Stimulated activated CD8-positive, alpha-beta memory T cell treated with anti-CD3 and anti-CD28 coated beads, Interleukin-15, amount 100 ng/mL, for 4 hours (primary cell): ENCODE measurements at regions not wholly inside any gene's neighbourhood (a gene's known extent, or its start where the extent isn't known, plus 50 kb on each side); places are given as distances from the start of the nearest gene placed in this dataset.
"Not testable (repeated sequence)": the region's sequence is repeated elsewhere in the genome, so short reads cannot be mapped to it uniquely, and the experiment has no call there.

Source experiments
- DNase-seq, 2 donors: peaks; one replicate each; pipeline ENCODE4 v3.0.0-alpha.2; 2020; ENCODE audit warnings: low read depth in 2 of 2

DNA sequence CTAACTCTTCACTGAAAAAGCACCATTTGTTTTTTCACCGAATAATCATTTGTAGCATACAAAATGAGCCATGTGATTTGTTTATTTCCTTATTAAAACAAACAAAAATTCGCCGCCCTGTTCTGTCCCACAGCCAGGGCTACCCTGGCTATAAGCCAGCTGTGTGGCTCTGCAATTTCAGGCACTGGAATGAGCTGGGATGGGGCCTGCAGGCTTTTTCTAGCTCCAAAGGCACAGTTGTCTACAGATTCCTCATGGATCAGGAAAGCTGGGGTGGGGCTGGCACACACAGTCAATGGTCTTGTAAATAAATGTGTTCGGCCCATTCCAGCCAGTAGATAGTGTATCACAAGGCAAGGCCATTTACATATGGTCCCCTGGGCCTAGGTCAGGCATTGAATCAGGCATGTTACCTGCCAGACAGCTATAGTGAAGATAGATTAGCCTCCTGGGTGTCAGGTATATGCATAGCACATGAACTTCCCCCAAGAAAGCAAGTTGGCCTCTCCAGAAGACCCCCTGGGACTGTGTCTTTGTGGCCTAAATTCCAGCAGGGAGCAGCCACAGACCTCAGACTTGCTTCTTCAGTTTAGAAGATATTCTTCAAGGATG is 608.9 kb downstream of the MAFB start:
- DNase-seq: no peak

DNA sequence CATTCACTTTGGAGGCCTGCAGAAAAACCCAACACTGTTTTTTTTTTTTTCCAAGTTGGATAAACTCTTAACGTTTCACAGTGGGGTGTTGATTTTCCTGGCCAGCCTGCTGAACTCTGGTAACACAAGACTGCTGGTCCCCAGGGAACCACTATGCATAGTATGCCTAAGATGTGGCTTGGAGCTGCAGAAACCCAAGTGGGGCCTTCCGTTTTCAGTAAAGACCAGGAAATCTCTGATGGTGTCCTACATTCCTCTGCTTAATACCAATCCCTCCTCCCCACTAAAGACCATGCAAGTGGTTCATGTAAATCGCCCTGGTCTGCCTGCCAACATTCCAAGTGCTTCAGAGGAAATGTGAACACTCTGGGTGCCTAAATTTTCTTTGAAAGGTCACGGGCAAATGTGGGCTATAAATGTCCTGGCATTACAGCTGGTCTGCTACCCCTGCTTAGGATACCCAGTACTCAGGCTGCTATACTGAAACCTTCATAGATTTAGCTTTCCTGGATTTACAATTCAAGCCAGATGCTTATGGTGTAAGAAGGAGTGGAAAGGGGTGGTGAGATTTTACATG is 615.4 kb downstream of the MAFB start:
- no peak for DNase-seq

DNA sequence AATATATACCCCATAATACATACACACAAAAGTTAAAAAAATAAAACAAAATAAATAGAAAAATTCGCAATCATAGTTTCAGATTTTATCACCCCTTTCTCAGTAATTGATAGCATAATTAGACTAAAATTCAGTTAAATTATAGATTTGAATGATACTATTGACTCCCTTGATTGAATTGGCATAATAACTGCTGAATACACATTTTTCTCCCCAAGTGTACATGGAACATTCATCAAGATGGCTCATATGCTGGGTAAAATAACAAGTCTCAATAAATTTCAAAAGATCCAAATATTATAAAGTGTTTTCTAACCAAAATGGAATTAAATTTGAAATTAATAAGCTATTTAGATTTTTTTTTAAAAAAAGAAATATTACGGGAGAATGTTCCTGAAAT is 616.1 kb downstream of the MAFB start:
- no peak for DNase-seq

GRCh38 chr20:40056171-40056570 is 632.9 kb downstream of the MAFB start:
- DNase-seq: no peak

- no peak for DNase-seq
Measured at GRCh38 chr20:40055711-40056110, 633.3 kb downstream of the MAFB start.

GRCh38 chr20:40054311-40054710 is 634.7 kb downstream of the MAFB start:
- no peak for DNase-seq

- DNase-seq: no peak
Measured at GRCh38 chr20:40050596-40050995, 638.4 kb downstream of the MAFB start.

DNA sequence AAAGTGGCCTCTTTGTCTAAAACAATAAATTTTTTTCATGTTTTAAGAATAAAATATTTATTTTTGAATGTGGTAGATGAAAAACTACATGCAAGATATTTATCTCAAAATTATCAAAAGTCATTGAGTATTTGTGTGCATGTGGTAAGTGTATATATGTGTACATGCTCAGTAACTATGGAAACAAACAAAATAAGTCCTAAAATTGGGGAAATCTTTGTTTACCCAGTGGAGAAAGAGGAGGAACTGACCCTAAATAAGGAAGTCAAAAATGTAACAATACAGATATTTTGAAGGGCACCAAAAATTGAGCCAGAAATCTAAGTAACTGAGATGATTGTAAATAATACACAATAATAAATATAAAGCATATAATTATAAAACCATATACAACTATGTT is 639.2 kb downstream of the MAFB start:
- DNase-seq: no peak

DNA sequence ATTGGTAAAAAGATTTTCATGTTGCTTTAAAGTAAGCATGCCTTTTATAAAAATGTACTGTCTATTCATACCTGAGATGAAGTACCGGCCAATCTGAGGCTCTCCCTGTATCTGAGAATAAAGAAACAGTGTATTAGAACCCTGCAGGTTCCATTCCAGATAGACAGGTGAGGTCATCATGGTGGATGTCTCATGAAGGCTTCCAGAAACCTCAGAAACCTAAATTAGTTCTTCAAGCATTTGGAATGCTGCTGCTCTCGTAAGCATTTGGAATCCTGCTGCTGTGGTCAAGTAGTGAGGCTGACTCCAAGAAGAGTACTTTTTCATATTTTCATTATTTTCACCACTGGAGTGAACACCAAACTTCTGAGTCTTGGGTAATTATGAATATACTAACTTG is 642.3 kb downstream of the MAFB start:
- no peak for DNase-seq

DNA sequence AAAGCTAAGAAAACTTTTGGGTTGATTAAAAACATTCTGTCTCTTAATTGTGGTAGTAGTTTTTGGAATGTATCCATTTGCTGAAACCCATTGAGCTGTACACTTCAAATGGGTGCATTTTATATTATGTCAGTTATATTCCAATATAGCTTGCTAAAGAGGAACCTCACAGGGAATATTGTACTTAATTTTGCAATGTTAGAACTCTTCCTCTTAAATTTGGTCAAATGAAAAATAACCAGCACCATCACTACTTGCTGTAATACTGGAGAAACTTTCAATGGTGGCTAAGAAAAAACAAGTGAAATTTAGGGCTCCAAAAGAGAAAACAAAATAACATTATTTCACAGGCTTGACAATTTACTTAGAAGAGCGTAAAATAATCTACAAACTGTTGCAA is 651.5 kb downstream of the MAFB start:
- no peak for DNase-seq

GRCh38 chr20:40029589-40029988 is 659.4 kb downstream of the MAFB start:
- DNase-seq: no peak

- no peak for DNase-seq
Measured at GRCh38 chr20:40019510-40019909, 669.5 kb downstream of the MAFB start.

- DNase-seq: no peak
Measured at GRCh38 chr20:40017765-40018164, 671.3 kb downstream of the MAFB start.

DNA sequence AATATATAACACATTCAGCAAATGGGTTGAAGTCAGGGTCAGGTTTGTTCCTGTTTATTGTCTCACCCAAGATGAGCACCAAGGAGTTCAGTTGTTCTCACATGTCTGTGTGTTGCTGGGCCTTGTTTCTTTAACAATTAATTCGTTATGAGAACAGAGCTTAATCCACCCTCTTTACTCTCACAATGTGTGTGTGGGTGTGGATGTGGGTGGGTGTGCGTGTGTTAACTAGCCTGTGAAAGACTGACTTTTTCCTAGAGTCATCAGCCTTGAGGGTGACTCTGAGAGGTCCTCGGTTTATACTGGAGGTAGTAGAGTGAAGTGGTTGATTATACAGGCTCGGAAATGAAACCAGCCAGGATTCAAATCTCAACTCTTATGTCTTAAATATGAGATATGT is 672.1 kb downstream of the MAFB start:
- DNase-seq: no peak

DNA sequence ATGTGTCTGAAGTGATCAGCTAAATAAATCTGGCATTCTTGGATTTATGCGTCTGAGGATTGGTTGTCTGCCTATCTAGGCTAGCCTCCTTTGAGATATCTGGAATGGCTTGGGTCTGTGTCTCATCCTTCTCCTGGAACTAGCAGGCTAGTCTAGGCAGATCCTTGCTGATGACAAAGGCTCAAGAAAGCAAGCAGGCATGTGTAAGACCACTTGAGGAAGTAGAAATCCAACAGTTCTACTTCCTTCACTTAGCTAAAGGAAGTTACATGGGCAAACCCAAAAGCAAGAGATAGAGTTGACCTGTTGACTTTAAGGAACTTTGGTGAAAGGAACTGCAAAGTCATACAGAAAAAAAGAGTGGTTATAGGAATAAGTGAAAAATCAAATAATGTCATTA is 672.6 kb downstream of the MAFB start:
- no peak for DNase-seq

GRCh38 chr20:40012026-40012425 is 677.0 kb downstream of the MAFB start:
- DNase-seq: not testable (repeated sequence)

DNA sequence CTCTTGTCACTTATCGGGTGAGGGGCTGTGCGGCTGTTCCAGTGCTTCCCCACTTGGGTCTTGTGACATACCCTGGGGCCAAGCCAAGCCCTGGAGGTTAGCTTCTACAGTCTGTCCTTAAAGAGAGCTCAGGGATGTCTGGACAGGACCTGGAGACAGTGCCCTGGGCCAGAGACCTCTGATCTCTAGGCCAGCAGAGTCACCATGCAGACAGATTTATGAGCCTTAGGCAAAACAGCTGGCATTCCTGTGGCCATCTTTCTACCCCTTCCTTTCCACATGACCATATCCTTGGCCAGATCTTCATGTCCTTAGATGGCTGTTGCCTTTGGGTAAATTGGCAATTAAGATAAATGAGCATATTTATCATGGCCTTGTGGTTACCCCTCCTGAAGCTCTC is 678.6 kb downstream of the MAFB start:
- no peak for DNase-seq

- no peak for DNase-seq
Measured at GRCh38 chr20:40009542-40009941, 679.5 kb downstream of the MAFB start.

DNA sequence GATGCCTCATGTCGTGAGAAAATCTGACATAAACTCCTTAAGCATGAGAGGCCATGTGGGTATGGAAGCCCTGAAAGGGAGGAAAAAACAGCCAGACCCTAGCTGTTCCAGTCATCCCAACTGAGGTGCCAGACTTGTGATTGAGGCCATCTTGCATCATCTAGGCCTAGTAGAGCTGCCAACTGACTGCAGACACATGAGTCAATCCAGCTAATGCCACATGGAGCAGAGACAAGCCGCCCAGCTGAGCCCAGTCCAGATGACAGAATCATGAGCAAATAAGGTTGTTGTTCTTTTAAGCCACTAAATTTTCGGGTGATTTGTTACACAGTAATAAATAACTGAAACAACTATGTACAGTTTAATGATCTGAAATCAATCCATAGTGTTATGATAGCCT is 680.9 kb downstream of the MAFB start:
- no peak for DNase-seq

DNA sequence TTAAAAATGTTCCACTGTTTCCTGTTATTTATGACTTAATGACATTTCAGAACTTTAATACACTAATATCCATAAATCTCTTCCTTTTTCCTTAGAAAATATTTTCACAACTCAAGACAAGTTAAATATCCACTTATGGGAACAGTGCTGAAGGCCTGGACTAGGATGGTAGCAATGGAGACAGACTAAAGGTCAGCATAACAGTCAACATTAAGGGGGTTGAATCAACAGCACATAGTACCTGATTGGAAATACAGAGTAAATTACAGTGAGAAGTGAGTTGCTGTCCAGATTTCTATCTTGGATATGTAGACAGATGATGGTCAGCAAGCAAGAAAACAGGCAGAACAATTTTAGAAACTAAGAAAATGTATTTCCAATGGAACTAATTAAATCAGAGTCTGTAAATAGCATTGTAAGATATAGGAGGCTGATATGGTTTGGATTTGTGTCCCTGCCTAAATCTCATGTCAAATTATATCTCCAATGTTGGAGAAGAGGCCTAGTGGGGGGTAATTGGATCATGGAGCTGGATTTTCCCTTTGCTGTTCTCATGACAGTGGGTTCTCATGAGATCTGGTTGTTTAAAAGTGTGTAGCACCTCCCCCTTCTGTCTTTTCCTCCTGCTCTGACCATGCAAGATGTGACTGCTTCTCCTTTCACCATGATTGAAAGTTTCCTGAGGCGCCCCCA is 682.7 kb downstream of the MAFB start:
- DNase-seq: no peak

GRCh38 chr20:40004092-40004491 is 684.9 kb downstream of the MAFB start:
- not testable (repeated sequence) for DNase-seq

GRCh38 chr20:39993742-39994141 is 695.3 kb downstream of the MAFB start:
- DNase-seq: no peak

DNA sequence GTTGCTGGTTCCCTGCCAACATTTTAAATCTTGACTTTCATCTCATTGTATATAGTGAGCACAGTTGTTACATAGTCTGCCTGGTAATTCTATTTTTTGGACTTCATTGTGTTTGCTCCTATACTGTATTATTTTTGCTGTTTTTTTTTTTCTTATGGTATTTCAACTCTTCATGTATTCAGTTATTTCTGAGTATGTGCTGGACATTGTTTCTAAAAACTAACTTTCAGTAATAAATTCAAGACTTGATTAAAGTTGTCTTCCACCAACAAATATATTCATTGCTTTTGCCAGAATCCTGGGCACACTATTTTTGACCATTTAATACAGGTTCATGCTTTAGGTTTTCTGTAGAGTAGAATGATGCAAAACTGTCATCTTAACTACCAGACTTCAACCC is 698.3 kb downstream of the MAFB start:
- DNase-seq: no peak

DNA sequence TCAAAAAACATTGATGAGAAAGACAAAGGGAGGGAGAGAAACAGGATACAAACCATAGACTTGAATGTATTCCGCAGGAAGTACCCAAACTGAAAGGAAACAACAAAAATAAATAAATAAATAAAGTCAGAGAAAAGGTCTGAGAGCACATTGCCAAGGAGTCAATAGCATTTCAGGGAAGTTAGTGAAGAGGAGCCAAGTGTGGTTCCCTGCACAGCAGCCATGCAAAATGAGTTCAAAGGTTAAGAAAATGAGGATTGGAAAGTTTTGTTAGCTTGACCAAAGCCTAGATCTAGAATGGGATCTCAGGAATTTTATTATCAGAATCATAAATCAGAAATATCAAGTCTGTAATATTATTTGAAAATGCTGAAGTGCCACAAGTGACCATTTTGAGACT is 700.0 kb downstream of the MAFB start:
- no peak for DNase-seq
